Caco-2 (cell line): ENCODE measurements at regions not wholly inside any gene's neighbourhood (a gene's known extent, or its start where the extent isn't known, plus 50 kb on each side); places are given as distances from the start of the nearest gene placed in this dataset.

ENCODE experiments used
- BruUV-seq: library from RNA; stranded (reverse); fragments of 400-500 nt; replicated peaks from 2 replicates; lab custom pipeline; 2021; lab: Mats Ljungman, UMichigan
- CTCF ChIA-PET: fragments of 300-600 bp; sonication (Branson Sonifier 250); formaldehyde crosslinking; loops from one replicate; lab custom pipeline; 2022; ENCODE audit warnings: antibody characterized with exemption; lab: Charles Lee
- POLR2A ChIA-PET: fragments of 300-600 bp; sonication (Branson Sonifier 250); formaldehyde crosslinking; loops from one replicate; lab custom pipeline; 2022; ENCODE audit warnings: antibody characterized with exemption; lab: Charles Lee
- DNase-seq, 2 experiments: peaks; one replicate each; pipeline versions ENCODE4 v3.0.0 to v3.0.0-alpha.2; 2020 to 2022
- H3K27me3 ChIP-seq: replicated peaks from 2 replicates; pipeline ENCODE4 v1.6.0; 2011; ENCODE audit warnings: low read length; ENCODE audit not compliant: control insufficient read depth, insufficient read depth
- H3K36me3 ChIP-seq: 2 replicates; pipeline ENCODE4 v1.5.1; 2011; ENCODE audit warnings: low read length; ENCODE audit not compliant: control insufficient read depth, insufficient read depth
- H3K4me1 ChIP-seq: fragments of 250-450 bp; sonication (Bioruptor Pico); 2 replicates; pipeline ENCODE4 v1.5.1; 2020; ENCODE audit warnings: mild to moderate bottlenecking
- H3K4me3 ChIP-seq: 2 replicates; pipeline ENCODE4 v1.5.1; 2011; ENCODE audit warnings: low read depth, mild to moderate bottlenecking, control low read depth, low read length
- H3K9me3 ChIP-seq: fragments of 250-450 bp; sonication (Bioruptor Pico); 2 replicates; pipeline ENCODE4 v1.5.1; 2020; ENCODE audit warnings: mild to moderate bottlenecking, moderate library complexity
- H3K27ac Mint-ChIP-seq: one replicate; pipeline ENCODE4 v1.8.0; 2022; ENCODE audit warnings: mixed read lengths; ENCODE audit not compliant: unreplicated experiment
- H3K27me3 Mint-ChIP-seq: one replicate; pipeline ENCODE4 v1.8.0; 2022; ENCODE audit warnings: mixed read lengths; ENCODE audit not compliant: insufficient read depth, unreplicated experiment
- H3K36me3 Mint-ChIP-seq: one replicate; pipeline ENCODE4 v1.8.0; 2022; ENCODE audit warnings: mild to moderate bottlenecking, mixed read lengths; ENCODE audit not compliant: insufficient read depth, unreplicated experiment
- H3K4me1 Mint-ChIP-seq: one replicate; pipeline ENCODE4 v1.8.0; 2022; ENCODE audit warnings: low read depth, mixed read lengths; ENCODE audit not compliant: unreplicated experiment
- H3K4me3 Mint-ChIP-seq: one replicate; pipeline ENCODE4 v1.8.0; 2022; ENCODE audit warnings: mild to moderate bottlenecking, moderate library complexity, mixed read lengths; ENCODE audit not compliant: unreplicated experiment
- H3K9me3 Mint-ChIP-seq: one replicate; pipeline ENCODE4 v1.8.0; 2022; ENCODE audit warnings: mixed read lengths; ENCODE audit not compliant: unreplicated experiment
- CTCF ChIP-seq, 2 experiments: fragments of 200-600 bp in 1 of 2; IDR thresholded peaks; 1 replicate in 1 of 2; 2 replicates in 1 of 2; pipeline versions ENCODE4 v1.5.1 to v1.8.0; 2011 to 2022; ENCODE audit warnings: antibody characterized with exemption in 1 of 2, control low read depth in 1 of 2, inconsistent platforms in 1 of 2, low read depth in 1 of 2, low read length in 1 of 2, mild to moderate bottlenecking in 1 of 2, moderate library complexity in 1 of 2; ENCODE audit not compliant: insufficient read depth in 1 of 2, severe bottlenecking in 1 of 2, unreplicated experiment in 1 of 2
- intact Hi-C: fragments of 100-400 bp; cut with micrococcal nuclease; formaldehyde crosslinking; loops from one replicate; pipeline ENCODE4 v1.10.0; 2022; ENCODE audit not compliant: unreplicated experiment

DNA sequence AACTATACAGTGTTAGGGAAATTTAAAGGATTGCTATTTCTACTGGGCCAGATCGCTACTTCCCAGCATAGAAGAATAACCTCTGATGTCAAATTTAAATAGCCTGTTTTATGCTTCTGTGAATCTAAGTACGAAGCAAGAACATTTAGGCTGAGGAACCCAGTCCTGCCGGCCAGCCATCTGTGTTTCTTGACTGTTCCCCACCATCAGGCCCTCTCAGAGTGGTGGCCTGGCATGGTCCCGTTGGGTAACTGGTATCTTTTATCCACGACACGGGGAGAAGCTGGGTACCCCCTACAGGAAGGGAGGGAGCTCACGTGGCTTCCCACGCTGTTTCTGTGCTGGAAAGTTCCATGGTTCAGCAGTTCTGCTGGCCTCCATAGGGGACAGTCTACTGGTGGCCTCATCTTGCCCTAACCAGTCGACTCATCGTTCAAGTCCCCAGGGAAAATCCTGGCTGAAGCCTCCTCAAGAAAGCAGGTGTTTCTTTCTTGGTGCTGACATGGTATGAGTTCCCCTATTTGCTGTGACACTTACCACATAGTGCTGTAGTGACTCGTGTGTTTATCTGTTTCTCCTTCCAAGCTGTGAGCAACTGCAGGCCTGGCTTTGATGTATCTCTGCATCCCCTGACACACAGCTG is 201.7 kb upstream of the NLRP1 start:
- no peak overlapping the region for H3K4me3 ChIP-seq
- H3K9me3 ChIP-seq: no peaks in the 10 kb centered on the region
- H3K36me3 ChIP-seq: no peaks in the 10 kb centered on the region
- Mint-ChIP-seq H3K4me1 (no peaks in the 10 kb centered on the region), H3K27ac (no peak overlapping the region), H3K4me3 (no peak overlapping the region), H3K36me3 (no peaks in the 10 kb centered on the region), H3K9me3 (peaks cover 8% of the 10 kb centered on the region), H3K27me3 (peaks cover 2% of the 10 kb centered on the region)
- TF ChIP-seq CTCF (IDR thresholded peaks at IDR 0.05; ENCODE audit: insufficient read depth in 1 of 2, low read depth in 1 of 2, low read length in 1 of 2, severe bottlenecking in 1 of 2, unreplicated experiment in 1 of 2): no peak
- CTCF ChIA-PET: no interaction called here
- H3K4me1 ChIP-seq: no peaks in the 10 kb centered on the region
- BruUV-seq: no TSS peak
- intact Hi-C loops: no loop called here
- POLR2A ChIA-PET: no interaction called here
- H3K27me3 ChIP-seq: no peaks in the 10 kb centered on the region
- no peak for DNase-seq

DNA sequence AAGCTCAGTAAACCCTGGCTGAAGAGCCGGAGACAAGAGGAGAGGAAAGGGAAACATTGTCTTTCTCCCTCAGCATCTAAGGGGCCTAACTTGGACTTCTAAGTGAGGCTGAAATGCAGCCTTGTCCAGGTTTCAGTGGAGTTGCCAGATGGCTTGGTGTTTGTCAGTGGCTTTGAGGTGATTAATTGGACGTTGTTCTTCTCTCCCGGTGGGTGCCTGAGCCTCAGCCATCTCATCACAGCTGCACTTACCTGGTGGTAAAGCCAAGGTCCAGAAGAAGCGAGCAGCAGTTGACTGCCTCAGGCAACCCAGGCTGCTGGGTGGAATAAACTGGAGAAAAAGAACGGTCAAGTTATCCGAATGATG is 202.2 kb upstream of the NLRP1 start:
- Mint-ChIP-seq H3K27me3 (peaks cover 2% of the 10 kb centered on the region), H3K27ac (no peak overlapping the region), H3K4me3 (no peak overlapping the region), H3K4me1 (no peaks in the 10 kb centered on the region), H3K36me3 (no peaks in the 10 kb centered on the region), H3K9me3 (peaks cover 8% of the 10 kb centered on the region)
- Histone ChIP-seq H3K27me3 (no peaks in the 10 kb centered on the region), H3K9me3 (no peaks in the 10 kb centered on the region), H3K36me3 (no peaks in the 10 kb centered on the region), H3K4me1 (no peaks in the 10 kb centered on the region), H3K4me3 (no peak overlapping the region)
- DNase-seq: no peak
- intact Hi-C loops: no loop called here
- no peak for TF ChIP-seq CTCF (IDR thresholded peaks at IDR 0.05; ENCODE audit: insufficient read depth in 1 of 2, low read depth in 1 of 2, low read length in 1 of 2, severe bottlenecking in 1 of 2, unreplicated experiment in 1 of 2)
- ChIA-PET CTCF (no interaction called here), POLR2A (no interaction called here)
- BruUV-seq: no TSS peak

GRCh38 chr17:5788266-5788900 is 204.1 kb upstream of the NLRP1 start:
- BruUV-seq: no TSS peak
- Histone ChIP-seq H3K36me3 (no peaks in the 10 kb centered on the region), H3K27me3 (no peaks in the 10 kb centered on the region), H3K4me1 (no peaks in the 10 kb centered on the region), H3K4me3 (no peak overlapping the region), H3K9me3 (no peaks in the 10 kb centered on the region)
- no peaks in the 10 kb centered on the region for H3K36me3 Mint-ChIP-seq
- intact Hi-C loops: no loop called here
- CTCF ChIA-PET: no interaction called here
- peaks cover 2% of the 10 kb centered on the region for H3K27me3 Mint-ChIP-seq
- no peak for TF ChIP-seq CTCF (IDR thresholded peaks at IDR 0.05; ENCODE audit: insufficient read depth in 1 of 2, low read depth in 1 of 2, low read length in 1 of 2, severe bottlenecking in 1 of 2, unreplicated experiment in 1 of 2)
- POLR2A ChIA-PET: no interaction called here
- no peak overlapping the region for H3K4me3 Mint-ChIP-seq
- H3K4me1 Mint-ChIP-seq: no peaks in the 10 kb centered on the region
- H3K9me3 Mint-ChIP-seq: peaks cover 5% of the 10 kb centered on the region
- H3K27ac Mint-ChIP-seq: no peak overlapping the region
- DNase-seq: no peak
